ENCODE measurements at regions not wholly inside any gene's neighbourhood (a gene's known extent, or its start where the extent isn't known, plus 50 kb on each side); places are given as distances from the start of the nearest gene placed in this dataset.

DNA sequence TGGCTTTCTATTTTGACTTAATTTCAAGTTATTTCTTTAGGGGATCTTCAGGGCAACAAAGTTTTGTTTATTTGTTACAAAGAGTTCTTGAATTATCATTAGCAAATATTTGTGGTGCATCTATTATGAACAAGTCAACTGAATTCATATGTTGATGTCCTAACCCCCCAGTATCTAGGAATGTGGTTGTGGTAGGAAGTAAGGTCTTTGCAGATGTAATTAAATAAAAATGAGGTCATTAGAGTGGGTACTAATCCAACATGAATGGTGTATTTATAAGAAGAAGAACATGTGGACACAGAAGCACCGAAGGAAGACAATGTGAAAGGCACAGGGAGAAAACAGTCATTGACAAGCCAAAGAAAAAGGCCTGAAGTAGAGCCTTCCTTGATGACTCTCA is 474.0 kb upstream of the DAB2 start:
- TF ChIP-seq, protein P1, sequence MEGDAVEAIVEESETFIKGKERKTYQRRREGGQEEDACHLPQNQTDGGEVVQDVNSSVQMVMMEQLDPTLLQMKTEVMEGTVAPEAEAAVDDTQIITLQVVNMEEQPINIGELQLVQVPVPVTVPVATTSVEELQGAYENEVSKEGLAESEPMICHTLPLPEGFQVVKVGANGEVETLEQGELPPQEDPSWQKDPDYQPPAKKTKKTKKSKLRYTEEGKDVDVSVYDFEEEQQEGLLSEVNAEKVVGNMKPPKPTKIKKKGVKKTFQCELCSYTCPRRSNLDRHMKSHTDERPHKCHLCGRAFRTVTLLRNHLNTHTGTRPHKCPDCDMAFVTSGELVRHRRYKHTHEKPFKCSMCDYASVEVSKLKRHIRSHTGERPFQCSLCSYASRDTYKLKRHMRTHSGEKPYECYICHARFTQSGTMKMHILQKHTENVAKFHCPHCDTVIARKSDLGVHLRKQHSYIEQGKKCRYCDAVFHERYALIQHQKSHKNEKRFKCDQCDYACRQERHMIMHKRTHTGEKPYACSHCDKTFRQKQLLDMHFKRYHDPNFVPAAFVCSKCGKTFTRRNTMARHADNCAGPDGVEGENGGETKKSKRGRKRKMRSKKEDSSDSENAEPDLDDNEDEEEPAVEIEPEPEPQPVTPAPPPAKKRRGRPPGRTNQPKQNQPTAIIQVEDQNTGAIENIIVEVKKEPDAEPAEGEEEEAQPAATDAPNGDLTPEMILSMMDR (IDR thresholded peaks at IDR 0.05) = no peak
- no peak for TF ChIP-seq POLR2AphosphoS5 (IDR thresholded peaks at IDR 0.05)
